ENCODE measurements at regions not wholly inside any gene's neighbourhood (a gene's known extent, or its start where the extent isn't known, plus 50 kb on each side); places are given as distances from the start of the nearest gene placed in this dataset.

GRCh38 chr4:145414841-145415240 is 66.8 kb upstream of the SMAD1 start:
- TF ChIP-seq CTCF (IDR thresholded peaks at IDR 0.05; ENCODE audit: low read depth, low read length) = no peak
- no peak for DNase-seq (ENCODE audit: low read depth in 2 of 2)
- H3K4me3 ChIP-seq (replicated peaks in 1 of 2; ENCODE audit: low read depth in 2 of 2, low read length in 2 of 2) = no peak overlapping the region

GRCh38 chr4:145414226-145414625 is 67.4 kb upstream of the SMAD1 start:
- DNase-seq (ENCODE audit: low read depth in 2 of 2) = no peak
- H3K4me3 ChIP-seq (replicated peaks in 1 of 2; ENCODE audit: low read depth in 2 of 2, low read length in 2 of 2) = no peak overlapping the region
- TF ChIP-seq CTCF (IDR thresholded peaks at IDR 0.05; ENCODE audit: low read depth, low read length) = no peak

GRCh38 chr4:145406970-145407369 is 74.7 kb upstream of the SMAD1 start:
- peak in 1 of 2 donors; percentile 4 for DNase-seq (ENCODE audit: low read depth in 2 of 2)
- H3K4me3 ChIP-seq (replicated peaks in 1 of 2; ENCODE audit: low read depth in 2 of 2, low read length in 2 of 2) = no peak overlapping the region
- no peak for TF ChIP-seq CTCF (IDR thresholded peaks at IDR 0.05; ENCODE audit: low read depth, low read length)

- TF ChIP-seq CTCF (IDR thresholded peaks at IDR 0.05; ENCODE audit: low read depth, low read length) = no peak
- no peak for DNase-seq (ENCODE audit: low read depth in 2 of 2)
These were observed 76.9 kb upstream of the SMAD1 start for GRCh38 chr4:145404761-145405160.

GRCh38 chr4:145396581-145396980 is 85.1 kb upstream of the SMAD1 start:
- H3K4me3 ChIP-seq (replicated peaks in 1 of 2; ENCODE audit: low read depth in 2 of 2, low read length in 2 of 2) = no peak overlapping the region
- no peak for DNase-seq (ENCODE audit: low read depth in 2 of 2)
- no peak for TF ChIP-seq CTCF (IDR thresholded peaks at IDR 0.05; ENCODE audit: low read depth, low read length)

More at GRCh38 chr4:145404761-145405160, 76.9 kb upstream of the SMAD1 start:
- H3K4me3 ChIP-seq (replicated peaks in 1 of 2; ENCODE audit: low read depth in 2 of 2, low read length in 2 of 2) = no peak overlapping the region

GRCh38 chr4:145390571-145390970 is 91.1 kb upstream of the SMAD1 start:
- no peak for TF ChIP-seq CTCF (IDR thresholded peaks at IDR 0.05; ENCODE audit: low read depth, low read length)
- no peak for DNase-seq (ENCODE audit: low read depth in 2 of 2)
- H3K4me3 ChIP-seq (replicated peaks in 1 of 2; ENCODE audit: low read depth in 2 of 2, low read length in 2 of 2) = no peak overlapping the region

- TF ChIP-seq CTCF (IDR thresholded peaks at IDR 0.05; ENCODE audit: low read depth, low read length) = no peak
- no peak overlapping the region for H3K4me3 ChIP-seq (replicated peaks in 1 of 2; ENCODE audit: low read depth in 2 of 2, low read length in 2 of 2)
- DNase-seq (ENCODE audit: low read depth in 2 of 2) = no peak
These were observed 92.1 kb upstream of the SMAD1 start for GRCh38 chr4:145389550-145389949.
